OCI-LY3 (cell line): ENCODE measurements at regions not wholly inside any gene's neighbourhood (a gene's known extent, or its start where the extent isn't known, plus 50 kb on each side); places are given as distances from the start of the nearest gene placed in this dataset.

Experiments used
- EZH2phosphoT487 ChIP-seq: fragments of 200-600 bp; shearing (Covaris generic); IDR thresholded peaks from 2 replicates; pipeline ENCODE4 v1.6.1; 2018; ENCODE audit warnings: antibody characterized with exemption, mixed run types, low read depth
- TF ChIP-seq, protein P1 (sequence below): fragments of 200-600, 300-600 bp; sonication (generic); IDR thresholded peaks from 2 replicates; pipeline ENCODE4 v1.5.1; 2014; ENCODE audit warnings: antibody characterized with exemption, low read length, low read depth

GRCh38 chr6:63477422-63478040 is 94.7 kb upstream of the LOC128125822 start:
- TF ChIP-seq, protein P1, sequence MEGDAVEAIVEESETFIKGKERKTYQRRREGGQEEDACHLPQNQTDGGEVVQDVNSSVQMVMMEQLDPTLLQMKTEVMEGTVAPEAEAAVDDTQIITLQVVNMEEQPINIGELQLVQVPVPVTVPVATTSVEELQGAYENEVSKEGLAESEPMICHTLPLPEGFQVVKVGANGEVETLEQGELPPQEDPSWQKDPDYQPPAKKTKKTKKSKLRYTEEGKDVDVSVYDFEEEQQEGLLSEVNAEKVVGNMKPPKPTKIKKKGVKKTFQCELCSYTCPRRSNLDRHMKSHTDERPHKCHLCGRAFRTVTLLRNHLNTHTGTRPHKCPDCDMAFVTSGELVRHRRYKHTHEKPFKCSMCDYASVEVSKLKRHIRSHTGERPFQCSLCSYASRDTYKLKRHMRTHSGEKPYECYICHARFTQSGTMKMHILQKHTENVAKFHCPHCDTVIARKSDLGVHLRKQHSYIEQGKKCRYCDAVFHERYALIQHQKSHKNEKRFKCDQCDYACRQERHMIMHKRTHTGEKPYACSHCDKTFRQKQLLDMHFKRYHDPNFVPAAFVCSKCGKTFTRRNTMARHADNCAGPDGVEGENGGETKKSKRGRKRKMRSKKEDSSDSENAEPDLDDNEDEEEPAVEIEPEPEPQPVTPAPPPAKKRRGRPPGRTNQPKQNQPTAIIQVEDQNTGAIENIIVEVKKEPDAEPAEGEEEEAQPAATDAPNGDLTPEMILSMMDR: no peak
- TF ChIP-seq EZH2phosphoT487: no peak
